ENCODE measurements at regions not wholly inside any gene's neighbourhood (a gene's known extent, or its start where the extent isn't known, plus 50 kb on each side); places are given as distances from the start of the nearest gene placed in this dataset.

DNA sequence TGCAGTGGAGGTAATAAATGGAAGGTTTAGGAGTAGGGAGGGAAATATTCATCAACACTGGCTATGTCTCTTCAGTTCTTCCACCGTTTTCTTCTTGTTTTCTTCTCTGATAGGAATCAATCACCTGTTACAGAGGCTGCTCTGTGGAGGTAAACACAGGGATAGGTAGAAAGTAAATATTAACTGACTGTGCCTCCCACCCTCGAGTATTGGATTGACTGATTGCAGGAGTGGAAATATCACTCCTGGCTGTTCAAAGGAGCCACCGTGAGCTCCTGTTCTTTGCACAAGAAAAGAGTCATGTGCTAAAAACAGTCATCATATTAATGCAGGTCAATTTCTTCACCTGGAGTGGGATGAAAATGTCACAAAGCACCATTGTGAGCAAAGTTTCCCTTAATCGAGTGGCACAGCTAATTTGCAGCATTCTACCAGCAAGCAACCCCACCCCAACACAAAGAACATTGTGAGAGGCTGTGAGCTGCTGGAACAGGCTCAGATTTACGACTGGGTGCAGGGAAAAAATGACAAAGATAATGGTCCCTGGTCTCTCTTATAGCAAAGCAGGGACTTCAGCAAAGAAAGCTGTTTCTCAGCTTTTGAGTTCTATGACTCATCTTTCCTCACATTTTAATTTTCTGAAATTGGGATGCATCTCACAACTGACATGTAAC, 113.7 kb upstream of the TSPAN5 start:
- Histone ChIP-seq H3K9me3 (ENCODE audit: control insufficient read depth, insufficient read depth, low read length) (no peaks in the 10 kb centered on the region), H3K27ac (ENCODE audit: low read depth, low read length) (no peak overlapping the region), H3K27me3 (ENCODE audit: control insufficient read depth, insufficient read depth, low read length) (peaks cover 2% of the 10 kb centered on the region), H3K4me3 (ENCODE audit: low read depth, low read length) (no peak overlapping the region)
- no peak for DNase-seq (ENCODE audit: low read depth, low spot score)
- CTCF ChIA-PET = no interaction called here
- TF ChIP-seq, protein P1, sequence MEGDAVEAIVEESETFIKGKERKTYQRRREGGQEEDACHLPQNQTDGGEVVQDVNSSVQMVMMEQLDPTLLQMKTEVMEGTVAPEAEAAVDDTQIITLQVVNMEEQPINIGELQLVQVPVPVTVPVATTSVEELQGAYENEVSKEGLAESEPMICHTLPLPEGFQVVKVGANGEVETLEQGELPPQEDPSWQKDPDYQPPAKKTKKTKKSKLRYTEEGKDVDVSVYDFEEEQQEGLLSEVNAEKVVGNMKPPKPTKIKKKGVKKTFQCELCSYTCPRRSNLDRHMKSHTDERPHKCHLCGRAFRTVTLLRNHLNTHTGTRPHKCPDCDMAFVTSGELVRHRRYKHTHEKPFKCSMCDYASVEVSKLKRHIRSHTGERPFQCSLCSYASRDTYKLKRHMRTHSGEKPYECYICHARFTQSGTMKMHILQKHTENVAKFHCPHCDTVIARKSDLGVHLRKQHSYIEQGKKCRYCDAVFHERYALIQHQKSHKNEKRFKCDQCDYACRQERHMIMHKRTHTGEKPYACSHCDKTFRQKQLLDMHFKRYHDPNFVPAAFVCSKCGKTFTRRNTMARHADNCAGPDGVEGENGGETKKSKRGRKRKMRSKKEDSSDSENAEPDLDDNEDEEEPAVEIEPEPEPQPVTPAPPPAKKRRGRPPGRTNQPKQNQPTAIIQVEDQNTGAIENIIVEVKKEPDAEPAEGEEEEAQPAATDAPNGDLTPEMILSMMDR (IDR thresholded peaks at IDR 0.05; ENCODE audit: low read depth, low read length) = no peak
- POLR2A ChIA-PET = no interaction called here

DNA sequence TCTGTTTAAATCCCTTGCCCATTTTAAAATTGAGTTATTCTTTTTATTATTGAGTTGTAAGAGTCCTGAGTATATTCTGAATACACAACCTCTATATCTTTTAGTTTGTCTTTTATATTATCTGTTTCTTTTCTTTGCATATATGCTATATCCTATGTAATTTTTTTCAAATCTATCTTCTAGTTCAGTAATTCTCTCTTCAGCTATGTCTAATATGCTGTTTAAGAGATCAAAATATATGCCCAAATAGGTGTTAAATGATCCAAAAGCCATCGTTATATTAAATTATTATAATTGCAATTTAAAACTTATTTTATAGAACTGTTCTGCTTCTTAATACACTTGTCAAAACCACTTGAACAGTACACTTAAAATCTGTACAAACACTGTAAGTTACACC, 107.4 kb upstream of the TSPAN5 start:
- no peak overlapping the region for H3K27ac ChIP-seq (ENCODE audit: low read depth, low read length)
- DNase-seq (ENCODE audit: low read depth, low spot score) = no peak
- TF ChIP-seq, protein P1 (IDR thresholded peaks at IDR 0.05; ENCODE audit: low read depth, low read length) = no peak
- POLR2A ChIA-PET = no interaction called here
- H3K4me3 ChIP-seq (ENCODE audit: low read depth, low read length) = no peak overlapping the region
- no peaks in the 10 kb centered on the region for H3K9me3 ChIP-seq (ENCODE audit: control insufficient read depth, insufficient read depth, low read length)
- CTCF ChIA-PET = no interaction called here
- no peaks in the 10 kb centered on the region for H3K27me3 ChIP-seq (ENCODE audit: control insufficient read depth, insufficient read depth, low read length)

DNA sequence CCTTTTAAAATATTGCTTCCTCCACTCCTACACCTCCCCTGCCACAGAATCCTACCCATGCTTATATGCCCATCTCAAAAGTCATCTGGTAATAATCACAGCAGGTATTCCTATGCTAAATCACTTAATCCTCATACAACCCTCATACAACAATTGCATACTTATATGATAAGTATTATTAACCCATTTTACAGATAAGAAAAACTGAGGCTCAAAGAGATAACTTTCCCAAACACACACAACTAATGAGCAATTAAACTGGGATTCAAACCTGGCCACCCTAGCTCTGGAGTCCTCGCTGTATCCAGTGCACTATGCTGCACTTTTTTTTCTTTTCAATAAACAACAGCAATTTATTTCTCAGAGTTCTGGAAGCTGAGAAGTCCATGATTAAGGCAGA, 99.8 kb upstream of the TSPAN5 start:
- Histone ChIP-seq H3K27ac (ENCODE audit: low read depth, low read length) (no peak overlapping the region), H3K4me3 (ENCODE audit: low read depth, low read length) (no peak overlapping the region), H3K9me3 (ENCODE audit: control insufficient read depth, insufficient read depth, low read length) (no peaks in the 10 kb centered on the region), H3K27me3 (ENCODE audit: control insufficient read depth, insufficient read depth, low read length) (no peaks in the 10 kb centered on the region)
- no peak for DNase-seq (ENCODE audit: low read depth, low spot score)
- TF ChIP-seq, protein P1 (IDR thresholded peaks at IDR 0.05; ENCODE audit: low read depth, low read length) = no peak
- ChIA-PET POLR2A (no interaction called here), CTCF (no interaction called here)

DNA sequence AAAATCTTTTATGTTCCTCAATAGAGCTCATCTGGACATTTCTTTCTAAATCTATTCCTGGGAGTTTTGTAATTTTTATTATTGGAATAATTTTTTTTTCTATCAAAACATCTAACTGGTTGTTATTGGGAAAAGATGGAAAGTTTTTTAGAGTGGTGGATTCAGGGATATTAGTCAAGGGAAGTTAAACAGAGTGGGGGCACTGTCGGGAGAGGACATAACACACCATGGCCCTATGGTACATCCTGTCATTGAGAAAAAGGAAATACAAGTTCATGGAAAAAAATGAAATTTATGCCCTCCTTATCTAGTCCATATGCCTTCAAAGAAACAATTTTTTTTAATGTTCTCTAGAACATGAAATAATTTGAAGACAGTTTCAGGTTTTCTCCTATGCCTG, 96.3 kb upstream of the TSPAN5 start:
- no peak overlapping the region for H3K27ac ChIP-seq (ENCODE audit: low read depth, low read length)
- TF ChIP-seq, protein P1 (IDR thresholded peaks at IDR 0.05; ENCODE audit: low read depth, low read length) = no peak
- ChIA-PET CTCF (no interaction called here), POLR2A (no interaction called here)
- no peaks in the 10 kb centered on the region for H3K9me3 ChIP-seq (ENCODE audit: control insufficient read depth, insufficient read depth, low read length)
- no peaks in the 10 kb centered on the region for H3K27me3 ChIP-seq (ENCODE audit: control insufficient read depth, insufficient read depth, low read length)
- no peak overlapping the region for H3K4me3 ChIP-seq (ENCODE audit: low read depth, low read length)
- no peak for DNase-seq (ENCODE audit: low read depth, low spot score)

DNA sequence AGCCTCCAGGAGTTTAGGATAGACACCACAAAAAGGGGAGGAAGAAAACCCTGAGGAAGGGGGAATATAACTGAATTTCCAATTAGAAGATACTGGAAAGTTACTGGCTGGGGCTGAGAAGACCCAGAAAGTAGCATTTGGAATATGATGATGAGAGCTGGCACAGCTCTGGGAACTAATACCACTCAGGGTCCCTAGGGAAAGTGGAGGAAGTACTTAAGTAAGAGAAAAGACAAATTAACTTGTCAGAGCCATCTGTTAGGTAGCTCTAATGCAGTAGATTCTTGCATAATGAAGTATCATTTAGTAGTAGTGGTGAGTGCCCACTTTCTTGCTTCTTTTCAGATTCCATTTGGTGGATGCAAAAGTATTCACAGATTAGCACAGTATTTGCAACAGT, 90.8 kb upstream of the TSPAN5 start:
- TF ChIP-seq, protein P1 (IDR thresholded peaks at IDR 0.05; ENCODE audit: low read depth, low read length) = no peak
- H3K4me3 ChIP-seq (ENCODE audit: low read depth, low read length) = no peak overlapping the region
- POLR2A ChIA-PET = no interaction called here
- H3K27me3 ChIP-seq (ENCODE audit: control insufficient read depth, insufficient read depth, low read length) = no peaks in the 10 kb centered on the region
- H3K9me3 ChIP-seq (ENCODE audit: control insufficient read depth, insufficient read depth, low read length) = no peaks in the 10 kb centered on the region
- DNase-seq (ENCODE audit: low read depth, low spot score) = no peak
- H3K27ac ChIP-seq (ENCODE audit: low read depth, low read length) = no peak overlapping the region
- CTCF ChIA-PET = no interaction called here

All from AG04450 (cell line).